ENCODE measurements at regions not wholly inside any gene's neighbourhood (a gene's known extent, or its start where the extent isn't known, plus 50 kb on each side); places are given as distances from the start of the nearest gene placed in this dataset.

DNA sequence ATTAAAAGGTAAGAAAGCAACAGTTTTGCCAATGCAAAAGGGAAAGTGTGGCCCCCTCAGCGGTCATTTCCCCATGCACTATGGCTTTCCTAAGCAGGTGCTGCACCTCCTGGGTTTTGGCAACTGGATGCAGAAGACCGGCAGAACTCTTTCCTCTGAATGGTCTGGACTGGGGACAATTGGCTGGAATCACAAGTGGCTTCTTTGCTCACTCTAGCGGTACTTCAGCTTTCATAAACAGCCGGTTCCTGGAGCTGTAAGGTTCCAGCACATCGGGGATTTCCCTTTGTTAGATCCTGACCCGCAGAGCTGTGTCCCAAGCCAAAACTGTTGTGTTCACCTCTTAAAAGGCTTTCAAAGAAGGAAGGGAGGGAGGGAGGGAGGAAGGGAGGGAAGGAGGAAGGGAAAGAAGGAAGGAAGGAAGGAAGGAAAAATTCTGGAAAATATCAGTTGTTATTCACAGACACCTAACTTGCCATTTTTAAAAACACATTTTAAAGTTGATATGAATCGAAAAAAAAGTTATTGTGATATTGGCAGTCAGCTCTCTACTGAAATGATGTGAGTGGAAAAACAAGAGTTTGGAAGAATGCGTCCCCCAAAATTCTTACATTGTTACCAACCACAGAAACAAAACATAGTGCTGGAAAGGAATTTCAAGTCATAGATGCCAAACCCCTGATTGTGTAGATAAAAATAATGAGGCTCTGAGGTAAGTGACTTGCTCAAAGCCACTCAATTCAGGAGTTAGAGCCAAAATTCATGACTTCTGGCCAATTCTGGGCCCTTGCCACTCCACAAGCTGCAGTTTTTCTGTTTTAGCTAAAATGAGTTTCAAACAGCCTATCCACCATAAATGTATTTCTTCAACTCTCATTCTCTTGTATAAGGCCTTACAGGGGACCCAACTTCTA, 220.6 kb upstream of the HMGA2 start:
- H3K27me3 ChIP-seq (ENCODE audit: control insufficient read depth, insufficient read depth, low read length), result no peaks in the 10 kb centered on the region
- CTCF ChIA-PET, result interaction anchor here (0.9 to 2.5 kb wide), 14 partner anchors 8 to 432 kb away, joined by 3 to 20 read pairs (median 6); no protein-coding TSS in a partner anchor
- peak; percentile 86 for DNase-seq (ENCODE audit: low read depth)
- POLR2A ChIA-PET, result interaction anchor here (0.6 to 1.2 kb wide), 3 partner anchors 28 to 485 kb away, joined by 3 read pairs; no protein-coding TSS in a partner anchor
- peak overlapping the region; percentile 41 for H3K4me3 ChIP-seq (ENCODE audit: low read depth, low read length)
- H3K36me3 ChIP-seq (ENCODE audit: control insufficient read depth, insufficient read depth, low read length), result no peaks in the 10 kb centered on the region
- no peak for TF ChIP-seq CTCF (IDR thresholded peaks at IDR 0.05; ENCODE audit: insufficient read depth, low read depth, low read length)

DNA sequence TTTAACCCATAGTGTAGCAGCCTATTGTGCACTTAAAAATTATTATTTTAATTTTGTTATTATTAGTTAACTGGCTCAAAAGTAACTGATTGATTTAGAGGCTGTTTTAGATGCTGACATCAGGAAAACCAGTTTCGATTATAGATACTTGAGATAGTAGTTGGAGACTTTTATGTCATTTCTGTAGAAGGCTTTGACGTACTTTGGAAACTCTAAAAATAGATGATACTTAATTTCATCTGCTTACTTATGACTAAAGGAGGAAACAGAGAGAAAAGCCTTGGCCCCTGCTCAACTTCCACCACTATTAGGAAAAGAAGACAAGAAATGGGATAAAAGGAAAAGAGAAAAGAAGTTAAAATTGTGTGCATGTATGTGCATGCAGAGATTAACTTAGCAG, 219.3 kb upstream of the HMGA2 start:
- no peak for TF ChIP-seq CTCF (IDR thresholded peaks at IDR 0.05; ENCODE audit: insufficient read depth, low read depth, low read length)
- no peak for DNase-seq (ENCODE audit: low read depth)
- no peaks in the 10 kb centered on the region for H3K27me3 ChIP-seq (ENCODE audit: control insufficient read depth, insufficient read depth, low read length)
- no peaks in the 10 kb centered on the region for H3K36me3 ChIP-seq (ENCODE audit: control insufficient read depth, insufficient read depth, low read length)
- ChIA-PET CTCF (no interaction called here), POLR2A (no interaction called here)
- H3K4me3 ChIP-seq (ENCODE audit: low read depth, low read length), result no peak overlapping the region

DNA sequence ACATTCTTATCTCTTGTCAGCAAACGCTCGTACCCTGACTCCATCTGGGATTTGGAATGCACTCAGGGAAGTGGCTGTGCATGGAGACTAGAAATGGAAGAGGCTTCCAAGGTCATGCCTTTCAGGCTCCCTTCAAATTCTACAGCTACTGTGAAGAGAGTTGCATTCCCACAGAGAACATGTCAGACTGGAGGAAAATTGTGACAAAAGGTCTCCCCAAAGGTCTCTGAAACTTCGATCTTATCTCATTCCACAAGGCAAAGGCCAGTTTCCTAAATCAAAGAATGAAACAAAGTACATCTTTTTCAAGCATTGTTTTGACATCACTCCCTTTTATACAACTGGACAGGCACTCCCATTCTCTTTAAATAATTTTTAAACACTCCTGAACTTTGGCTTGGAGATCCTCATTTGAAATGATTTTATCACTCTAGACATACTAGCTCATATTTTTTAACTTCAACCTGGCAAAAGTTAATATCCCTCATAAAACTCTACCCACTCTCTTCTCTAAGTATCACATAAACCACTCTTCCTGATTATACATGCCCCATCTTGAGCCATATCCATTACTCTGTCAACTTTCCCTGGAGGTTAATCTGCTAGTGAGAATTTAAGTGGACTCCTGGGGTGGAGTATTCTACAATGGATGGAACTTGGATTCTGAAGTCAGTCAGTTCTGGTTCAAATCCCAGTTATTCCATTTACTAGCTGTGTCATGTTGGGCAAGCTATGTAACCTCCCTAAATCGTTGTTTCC, 218.1 kb upstream of the HMGA2 start:
- no peak for TF ChIP-seq CTCF (IDR thresholded peaks at IDR 0.05; ENCODE audit: insufficient read depth, low read depth, low read length)
- POLR2A ChIA-PET, result interaction anchor here (0.6 kb wide), 2 partner anchors 50 to 451 kb away, joined by 3 to 6 read pairs; no protein-coding TSS in a partner anchor
- Histone ChIP-seq H3K4me3 (ENCODE audit: low read depth, low read length) (no peak overlapping the region), H3K36me3 (ENCODE audit: control insufficient read depth, insufficient read depth, low read length) (no peaks in the 10 kb centered on the region), H3K27me3 (ENCODE audit: control insufficient read depth, insufficient read depth, low read length) (no peaks in the 10 kb centered on the region)
- CTCF ChIA-PET, result no interaction called here
- DNase-seq (ENCODE audit: low read depth), result no peak

DNA sequence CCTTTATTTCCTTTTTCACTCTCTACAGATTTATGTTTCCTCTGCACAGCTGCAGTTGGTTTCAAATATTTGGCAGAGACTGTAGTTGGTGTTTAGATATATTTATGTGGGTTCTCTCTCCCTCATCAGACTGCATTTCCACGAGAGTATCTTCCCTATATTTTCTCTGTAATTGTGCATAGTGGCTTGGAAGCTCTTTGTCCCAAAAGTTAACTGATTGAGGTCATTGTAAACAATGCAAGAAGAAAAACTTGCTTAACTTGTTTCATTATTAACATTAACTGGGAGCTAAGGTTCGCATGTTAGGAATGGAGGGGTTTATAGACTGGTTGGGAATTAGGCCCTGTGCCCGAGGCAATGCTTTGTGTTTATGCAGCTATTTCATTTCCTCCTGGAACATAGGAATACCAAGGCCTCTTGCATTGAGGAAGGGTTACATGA, 216.9 kb upstream of the HMGA2 start:
- Histone ChIP-seq H3K4me3 (ENCODE audit: low read depth, low read length) (no peak overlapping the region), H3K36me3 (ENCODE audit: control insufficient read depth, insufficient read depth, low read length) (no peaks in the 10 kb centered on the region), H3K27me3 (ENCODE audit: control insufficient read depth, insufficient read depth, low read length) (no peaks in the 10 kb centered on the region)
- no peak for DNase-seq (ENCODE audit: low read depth)
- ChIA-PET POLR2A (no interaction called here), CTCF (interaction anchor here (1.0 to 1.3 kb wide), 2 partner anchors 271 to 301 kb away, joined by 3 to 4 read pairs; no protein-coding TSS in a partner anchor)
- TF ChIP-seq CTCF (IDR thresholded peaks at IDR 0.05; ENCODE audit: insufficient read depth, low read depth, low read length), result no peak

All from BJ (cell line).